Epithelial cell of proximal tubule (primary cell): ENCODE measurements at regions not wholly inside any gene's neighbourhood (a gene's known extent, or its start where the extent isn't known, plus 50 kb on each side); places are given as distances from the start of the nearest gene placed in this dataset.
"Not testable (repeated sequence)": the region's sequence is repeated elsewhere in the genome, so short reads cannot be mapped to it uniquely, and the experiment has no call there.

Experiments
- DNase-seq: peaks from one replicate; pipeline ENCODE4 v3.0.0-alpha.2; 2011; ENCODE audit warnings: low read depth
- H3K4me3 ChIP-seq: 2 replicates; pipeline ENCODE4 v1.5.1; 2011; ENCODE audit warnings: low read depth, mild to moderate bottlenecking, low read length
- CTCF ChIP-seq: conservative IDR thresholded peaks from 2 replicates; pipeline ENCODE4 v1.5.1; 2012; ENCODE audit warnings: low read depth, mild to moderate bottlenecking, low read length

- DNase-seq = no peak
- TF ChIP-seq CTCF = no peak
- no peak overlapping the region for H3K4me3 ChIP-seq
Measured at GRCh38 chr1:10916991-10917390, 95.5 kb upstream of the TARDBP start.

GRCh38 chr1:10917513-10918454 lies 94.7 kb upstream of the TARDBP start:
- no peak overlapping the region for H3K4me3 ChIP-seq
- no peak for TF ChIP-seq CTCF
- DNase-seq = no peak

- H3K4me3 ChIP-seq = no peak overlapping the region
- DNase-seq = no peak
- TF ChIP-seq CTCF = no peak
Measured at GRCh38 chr1:10918531-10918930, 93.9 kb upstream of the TARDBP start.

GRCh38 chr1:10920063-10920626 lies 92.3 kb upstream of the TARDBP start:
- DNase-seq = no peak
- no peak for TF ChIP-seq CTCF
- H3K4me3 ChIP-seq = no peak overlapping the region

GRCh38 chr1:10922315-10923060 lies 90.0 kb upstream of the TARDBP start:
- DNase-seq, H3K4me3 ChIP-seq: not testable (repeated sequence)

GRCh38 chr1:10924030-10924429 lies 88.4 kb upstream of the TARDBP start:
- TF ChIP-seq CTCF = no peak
- DNase-seq = no peak
- no peak overlapping the region for H3K4me3 ChIP-seq

- TF ChIP-seq CTCF = no peak
- H3K4me3 ChIP-seq = no peak overlapping the region
- DNase-seq = no peak
Measured at GRCh38 chr1:10928654-10929053, 83.8 kb upstream of the TARDBP start.
